Subcutaneous abdominal adipose tissue (tissue), 5 donors: ENCODE measurements at regions not wholly inside any gene's neighbourhood (a gene's known extent, or its start where the extent isn't known, plus 50 kb on each side); places are given as distances from the start of the nearest gene placed in this dataset.

Experiments used
- H3K27ac ChIP-seq: one replicate; pipeline ENCODE4 v1.7.0; 2013; ENCODE audit warnings: low read depth, mild to moderate bottlenecking, inconsistent platforms, low read length, moderate library complexity
- H3K27me3 ChIP-seq, 5 donors: one replicate each; pipeline ENCODE4 v1.7.0; 2013; ENCODE audit warnings: low read length in 5 of 5, inconsistent platforms in 1 of 5; ENCODE audit not compliant: control insufficient read depth in 5 of 5, insufficient read depth in 4 of 5
- H3K36me3 ChIP-seq, 5 donors: one replicate each; pipeline ENCODE4 v1.7.0; 2013; ENCODE audit warnings: low read length in 5 of 5; ENCODE audit not compliant: control insufficient read depth in 5 of 5, insufficient read depth in 5 of 5
- H3K4me1 ChIP-seq, 5 donors: one replicate each; pipeline ENCODE4 v1.7.0; 2013; ENCODE audit warnings: low read length in 5 of 5, mild to moderate bottlenecking in 3 of 5, moderate library complexity in 1 of 5; ENCODE audit not compliant: control insufficient read depth in 5 of 5, insufficient read depth in 5 of 5
- H3K4me3 ChIP-seq, 5 donors: one replicate each; pipeline ENCODE4 v1.7.0; 2013; ENCODE audit warnings: low read length in 5 of 5, low read depth in 1 of 5
- H3K9ac ChIP-seq, 5 donors: one replicate each; pipeline ENCODE4 v1.7.0; 2013; ENCODE audit warnings: low read length in 5 of 5, mild to moderate bottlenecking in 4 of 5, moderate library complexity in 3 of 5
- H3K9me3 ChIP-seq, 5 donors: one replicate each; pipeline ENCODE4 v1.7.0; 2013; ENCODE audit warnings: low read length in 5 of 5; ENCODE audit not compliant: control insufficient read depth in 5 of 5
- donor health status: healthy.
- donor health status: healthy.
- donor health status: healthy.
- donor health status: healthy.
- donor health status: healthy.

- Histone ChIP-seq H3K27me3 (peaks cover 0 to 11% (median 4%) of the 10 kb centered on the region in 5 donors), H3K27ac (no peak overlapping the region), H3K36me3 (no peaks in the 10 kb centered on the region), H3K9me3 (no peaks in the 10 kb centered on the region), H3K4me3 (no peak overlapping the region), H3K4me1 (peaks cover 0 to 10% (median 5%) of the 10 kb centered on the region in 5 donors), H3K9ac (no peak overlapping the region)
These were observed 570.4 kb downstream of the TCERG1L start for GRCh38 chr10:130740915-130741750.

- Histone ChIP-seq H3K9me3 (no peaks in the 10 kb centered on the region), H3K27me3 (peaks cover 0 to 11% (median 4%) of the 10 kb centered on the region in 5 donors), H3K4me3 (no peak overlapping the region), H3K27ac (no peak overlapping the region), H3K9ac (no peak overlapping the region), H3K4me1 (peaks cover 0 to 10% (median 5%) of the 10 kb centered on the region in 5 donors), H3K36me3 (no peaks in the 10 kb centered on the region)
These were observed 569.3 kb downstream of the TCERG1L start for GRCh38 chr10:130741901-130742855.

- H3K36me3 ChIP-seq, result no peaks in the 10 kb centered on the region
- peaks cover 0 to 11% (median 4%) of the 10 kb centered on the region in 5 donors for H3K27me3 ChIP-seq
- peaks cover 0 to 10% (median 5%) of the 10 kb centered on the region in 5 donors for H3K4me1 ChIP-seq
- no peak overlapping the region for H3K9ac ChIP-seq
- H3K4me3 ChIP-seq, result no peak overlapping the region
- no peak overlapping the region for H3K27ac ChIP-seq
- no peaks in the 10 kb centered on the region for H3K9me3 ChIP-seq
These were observed 568.4 kb downstream of the TCERG1L start for GRCh38 chr10:130742941-130743675.

- H3K9ac ChIP-seq, result no peak overlapping the region
- H3K4me3 ChIP-seq, result no peak overlapping the region
- H3K4me1 ChIP-seq, result peaks cover 0 to 10% (median 5%) of the 10 kb centered on the region in 5 donors
- peaks cover 0 to 11% (median 4%) of the 10 kb centered on the region in 5 donors for H3K27me3 ChIP-seq
- no peaks in the 10 kb centered on the region for H3K9me3 ChIP-seq
- no peaks in the 10 kb centered on the region for H3K36me3 ChIP-seq
- no peak overlapping the region for H3K27ac ChIP-seq
These were observed 567.7 kb downstream of the TCERG1L start for GRCh38 chr10:130743751-130744271.

GRCh38 chr10:130744631-130745030, 566.9 kb downstream of the TCERG1L start:
- H3K36me3 ChIP-seq, result no peaks in the 10 kb centered on the region
- no peak overlapping the region for H3K9ac ChIP-seq
- peaks cover 0 to 10% (median 5%) of the 10 kb centered on the region in 5 donors for H3K4me1 ChIP-seq
- H3K27me3 ChIP-seq, result peaks cover 0 to 11% (median 4%) of the 10 kb centered on the region in 5 donors
- no peaks in the 10 kb centered on the region for H3K9me3 ChIP-seq
- H3K4me3 ChIP-seq, result no peak overlapping the region
- no peak overlapping the region for H3K27ac ChIP-seq

- no peaks in the 10 kb centered on the region for H3K36me3 ChIP-seq
- no peak overlapping the region for H3K27ac ChIP-seq
- peaks cover 5 to 11% (median 6%) of the 10 kb centered on the region in 5 donors for H3K27me3 ChIP-seq
- peaks cover 0 to 8% (median 4%) of the 10 kb centered on the region in 5 donors for H3K4me1 ChIP-seq
- H3K9me3 ChIP-seq, result no peaks in the 10 kb centered on the region
- H3K4me3 ChIP-seq, result no peak overlapping the region
- H3K9ac ChIP-seq, result no peak overlapping the region
These were observed 566.3 kb downstream of the TCERG1L start for GRCh38 chr10:130745251-130745650.

GRCh38 chr10:130745821-130746220, 565.7 kb downstream of the TCERG1L start:
- H3K4me1 ChIP-seq, result peaks cover 0 to 4% (median 2%) of the 10 kb centered on the region in 5 donors
- no peaks in the 10 kb centered on the region for H3K36me3 ChIP-seq
- no peak overlapping the region for H3K27ac ChIP-seq
- no peak overlapping the region for H3K9ac ChIP-seq
- H3K9me3 ChIP-seq, result no peaks in the 10 kb centered on the region
- no peak overlapping the region for H3K4me3 ChIP-seq
- peaks cover 6 to 11% (median 8%) of the 10 kb centered on the region in 5 donors for H3K27me3 ChIP-seq

GRCh38 chr10:130746311-130746710, 565.2 kb downstream of the TCERG1L start:
- Histone ChIP-seq H3K9me3 (no peaks in the 10 kb centered on the region), H3K36me3 (no peaks in the 10 kb centered on the region), H3K27ac (no peak overlapping the region), H3K27me3 (peaks cover 6 to 14% (median 10%) of the 10 kb centered on the region in 5 donors), H3K4me3 (no peak overlapping the region), H3K4me1 (peaks cover 0 to 3% (median 2%) of the 10 kb centered on the region in 5 donors), H3K9ac (no peak overlapping the region)

- Histone ChIP-seq H3K4me3 (no peak overlapping the region), H3K9ac (no peak overlapping the region), H3K27me3 (peaks cover 6 to 14% (median 11%) of the 10 kb centered on the region in 5 donors), H3K9me3 (peaks cover 0 to 1% (median 0%) of the 10 kb centered on the region in 5 donors), H3K4me1 (no peaks in the 10 kb centered on the region), H3K36me3 (no peaks in the 10 kb centered on the region), H3K27ac (no peak overlapping the region)
These were observed 564.2 kb downstream of the TCERG1L start for GRCh38 chr10:130747356-130747755.
